ENCODE measurements at regions not wholly inside any gene's neighbourhood (a gene's known extent, or its start where the extent isn't known, plus 50 kb on each side); places are given as distances from the start of the nearest gene placed in this dataset.
"Not testable (repeated sequence)": the region's sequence is repeated elsewhere in the genome, so short reads cannot be mapped to it uniquely, and the experiment has no call there.

GRCh38 chr5:110977915-110978314, 93.6 kb upstream of the TSLP start:
- ChIA-PET CTCF (no interaction called here), POLR2A (no interaction called here)

GRCh38 chr5:110985882-110986281, 85.6 kb upstream of the TSLP start:
- CTCF ChIA-PET, POLR2A ChIA-PET: not testable (repeated sequence)

GRCh38 chr5:110987573-110987972, 83.9 kb upstream of the TSLP start:
- CTCF ChIA-PET, POLR2A ChIA-PET: not testable (repeated sequence)

- CTCF ChIA-PET: no interaction called here
These were observed 74.8 kb upstream of the TSLP start for GRCh38 chr5:110996742-110997141.

GRCh38 chr5:111002036-111002435, 69.5 kb upstream of the TSLP start:
- POLR2A ChIA-PET: no interaction called here
- CTCF ChIA-PET: interaction anchor here (0.6 kb wide), 1 partner anchor 410 kb away, joined by 3 read pairs; no protein-coding TSS in a partner anchor

More at GRCh38 chr5:110996742-110997141, 74.8 kb upstream of the TSLP start:
- POLR2A ChIA-PET: no interaction called here

GRCh38 chr5:111003623-111004022, 67.9 kb upstream of the TSLP start:
- ChIA-PET POLR2A (no interaction called here), CTCF (no interaction called here)

GRCh38 chr5:111004291-111004690, 67.2 kb upstream of the TSLP start:
- ChIA-PET CTCF (no interaction called here), POLR2A (no interaction called here)

GRCh38 chr5:111010783-111011182, 60.7 kb upstream of the TSLP start:
- CTCF ChIA-PET: no interaction called here
- POLR2A ChIA-PET: no interaction called here

GRCh38 chr5:111013011-111013410, 58.5 kb upstream of the TSLP start:
- POLR2A ChIA-PET: no interaction called here
- CTCF ChIA-PET: no interaction called here

- POLR2A ChIA-PET: no interaction called here
- CTCF ChIA-PET: no interaction called here
These were observed 54.7 kb upstream of the TSLP start for GRCh38 chr5:111016801-111017200.

GRCh38 chr5:111017731-111018130, 53.8 kb upstream of the TSLP start:
- ChIA-PET CTCF (no interaction called here), POLR2A (no interaction called here)

All from activated CD8-positive, alpha-beta memory T cell treated with anti-CD3 and anti-CD28 coated beads for 36 hours (primary cell).